ENCODE measurements at regions not wholly inside any gene's neighbourhood (a gene's known extent, or its start where the extent isn't known, plus 50 kb on each side); places are given as distances from the start of the nearest gene placed in this dataset.

DNA sequence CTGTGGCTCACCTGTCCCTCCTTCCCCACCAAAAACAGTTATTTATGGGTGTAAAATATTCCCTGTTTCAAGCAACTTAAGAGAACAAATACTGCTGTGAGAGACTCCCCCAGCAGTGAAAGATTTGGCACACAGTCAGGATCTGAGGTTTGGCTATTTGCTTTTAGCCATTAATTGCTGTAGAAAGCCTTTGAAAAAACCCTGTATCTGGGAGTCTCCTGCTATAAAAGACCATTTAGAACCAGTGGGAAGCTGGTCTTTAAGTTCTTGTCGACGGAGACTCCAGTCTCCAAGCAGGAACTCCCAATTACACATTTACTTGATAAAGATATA is 55.1 kb upstream of the PCSK6 start:
- Histone ChIP-seq H2AFZ (ENCODE audit: low read length) (no peak overlapping the region), H3K79me2 (ENCODE audit: control insufficient read depth, insufficient read depth, low read length) (no peaks in the 10 kb centered on the region), H3K4me3 (replicated peaks in 1 of 4; ENCODE audit: control extremely low read depth in 1 of 4, insufficient read depth in 1 of 4, low read depth in 3 of 4, low read length in 4 of 4) (no peak overlapping the region), H3K4me1 (ENCODE audit: control insufficient read depth, extremely low read depth, insufficient read depth, low read length) (no peaks in the 10 kb centered on the region), H3K9ac (ENCODE audit: insufficient read depth, low read length) (no peak overlapping the region), H3K4me2 (ENCODE audit: extremely low read depth, insufficient read depth, low read length) (no peak overlapping the region), H3K27ac (ENCODE audit: insufficient read depth, low read length) (no peak overlapping the region), H4K20me1 (ENCODE audit: control insufficient read depth, extremely low read depth, insufficient read depth, low read length) (no peaks in the 10 kb centered on the region), H3K9me3 (ENCODE audit: control insufficient read depth, insufficient read depth, low read depth, low read length) (no peaks in the 10 kb centered on the region), H3K27me3 (ENCODE audit: control insufficient read depth, insufficient read depth, low read length) (no peaks in the 10 kb centered on the region), H3K36me3 (ENCODE audit: control insufficient read depth, insufficient read depth, low read length) (no peaks in the 10 kb centered on the region)
- DNase-seq (ENCODE audit: low read depth in 2 of 2), result no peak
- TF ChIP-seq, protein P1, sequence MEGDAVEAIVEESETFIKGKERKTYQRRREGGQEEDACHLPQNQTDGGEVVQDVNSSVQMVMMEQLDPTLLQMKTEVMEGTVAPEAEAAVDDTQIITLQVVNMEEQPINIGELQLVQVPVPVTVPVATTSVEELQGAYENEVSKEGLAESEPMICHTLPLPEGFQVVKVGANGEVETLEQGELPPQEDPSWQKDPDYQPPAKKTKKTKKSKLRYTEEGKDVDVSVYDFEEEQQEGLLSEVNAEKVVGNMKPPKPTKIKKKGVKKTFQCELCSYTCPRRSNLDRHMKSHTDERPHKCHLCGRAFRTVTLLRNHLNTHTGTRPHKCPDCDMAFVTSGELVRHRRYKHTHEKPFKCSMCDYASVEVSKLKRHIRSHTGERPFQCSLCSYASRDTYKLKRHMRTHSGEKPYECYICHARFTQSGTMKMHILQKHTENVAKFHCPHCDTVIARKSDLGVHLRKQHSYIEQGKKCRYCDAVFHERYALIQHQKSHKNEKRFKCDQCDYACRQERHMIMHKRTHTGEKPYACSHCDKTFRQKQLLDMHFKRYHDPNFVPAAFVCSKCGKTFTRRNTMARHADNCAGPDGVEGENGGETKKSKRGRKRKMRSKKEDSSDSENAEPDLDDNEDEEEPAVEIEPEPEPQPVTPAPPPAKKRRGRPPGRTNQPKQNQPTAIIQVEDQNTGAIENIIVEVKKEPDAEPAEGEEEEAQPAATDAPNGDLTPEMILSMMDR (conservative IDR thresholded peaks at IDR 0.05 in 1 of 2, IDR thresholded peaks at IDR 0.05 in 1 of 2; ENCODE audit: low read depth in 1 of 2, low read length in 2 of 2), result no peak
- no peak for TF ChIP-seq EZH2 (IDR thresholded peaks at IDR 0.05; ENCODE audit: low read length, missing control alignments)

DNA sequence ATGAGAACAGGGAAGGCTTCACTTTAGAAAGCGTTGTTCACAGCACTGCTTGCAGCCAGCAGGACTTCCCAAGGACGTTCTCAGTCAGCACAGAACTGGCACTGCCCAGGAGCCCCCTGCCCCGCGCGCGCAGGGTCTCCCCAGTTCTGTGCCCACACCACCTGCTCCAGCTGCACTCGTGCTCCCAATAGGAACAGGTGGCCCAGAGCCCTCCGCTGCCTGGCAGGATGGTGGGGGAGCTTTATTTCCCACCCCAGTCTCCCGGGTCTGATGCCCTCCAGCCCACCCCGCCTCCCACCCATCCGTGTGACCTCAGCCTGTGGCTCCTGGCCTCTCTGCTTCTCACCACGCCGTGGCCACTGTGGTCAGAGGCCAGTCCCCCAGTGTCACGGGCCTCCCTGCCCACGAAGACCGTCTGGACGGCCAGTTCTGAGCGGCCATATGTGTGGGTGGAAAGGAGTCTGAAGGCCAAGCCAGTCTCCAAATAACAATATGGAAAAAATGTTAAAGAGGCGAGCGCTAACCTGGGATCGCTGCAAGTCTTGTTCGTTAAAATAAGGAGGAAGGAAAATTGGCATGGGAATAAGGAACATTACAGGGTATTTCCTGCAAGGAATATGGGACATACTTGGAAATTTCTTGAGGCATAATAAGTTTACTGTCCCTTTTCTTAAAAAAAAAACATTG is 54.6 kb upstream of the PCSK6 start:
- Histone ChIP-seq H3K27me3 (ENCODE audit: control insufficient read depth, insufficient read depth, low read length) (no peaks in the 10 kb centered on the region), H3K4me2 (ENCODE audit: extremely low read depth, insufficient read depth, low read length) (no peak overlapping the region), H3K36me3 (ENCODE audit: control insufficient read depth, insufficient read depth, low read length) (no peaks in the 10 kb centered on the region), H3K9me3 (ENCODE audit: control insufficient read depth, insufficient read depth, low read depth, low read length) (no peaks in the 10 kb centered on the region), H3K79me2 (ENCODE audit: control insufficient read depth, insufficient read depth, low read length) (no peaks in the 10 kb centered on the region), H4K20me1 (ENCODE audit: control insufficient read depth, extremely low read depth, insufficient read depth, low read length) (no peaks in the 10 kb centered on the region), H3K9ac (ENCODE audit: insufficient read depth, low read length) (no peak overlapping the region), H3K27ac (ENCODE audit: insufficient read depth, low read length) (no peak overlapping the region), H3K4me3 (replicated peaks in 1 of 4; ENCODE audit: control extremely low read depth in 1 of 4, insufficient read depth in 1 of 4, low read depth in 3 of 4, low read length in 4 of 4) (no peak overlapping the region), H3K4me1 (ENCODE audit: control insufficient read depth, extremely low read depth, insufficient read depth, low read length) (no peaks in the 10 kb centered on the region), H2AFZ (ENCODE audit: low read length) (no peak overlapping the region)
- no peak for TF ChIP-seq EZH2 (IDR thresholded peaks at IDR 0.05; ENCODE audit: low read length, missing control alignments)
- TF ChIP-seq, protein P1 (conservative IDR thresholded peaks at IDR 0.05 in 1 of 2, IDR thresholded peaks at IDR 0.05 in 1 of 2; ENCODE audit: low read depth in 1 of 2, low read length in 2 of 2), result no peak
- no peak for DNase-seq (ENCODE audit: low read depth in 2 of 2)

DNA sequence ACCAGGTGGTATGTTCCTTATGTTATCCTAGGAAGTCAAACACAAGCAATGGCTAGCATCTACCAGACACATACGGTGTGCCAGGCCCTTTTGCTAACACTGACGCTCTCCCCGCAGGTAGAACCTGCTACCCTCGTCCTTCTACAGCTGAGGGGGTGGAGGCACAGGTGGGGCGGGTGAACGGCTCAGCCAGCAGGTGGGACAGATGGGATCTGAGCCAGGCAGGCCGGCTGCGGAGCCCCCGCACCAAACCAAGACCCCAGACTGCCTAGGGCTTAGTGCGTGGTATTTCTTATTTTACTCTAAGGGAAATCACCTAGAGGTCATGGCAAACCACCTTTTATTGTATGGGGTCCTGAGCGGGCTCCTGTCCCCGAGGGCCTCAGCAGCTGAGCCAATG is 53.9 kb upstream of the PCSK6 start:
- Histone ChIP-seq H2AFZ (ENCODE audit: low read length) (no peak overlapping the region), H3K9ac (ENCODE audit: insufficient read depth, low read length) (no peak overlapping the region), H3K79me2 (ENCODE audit: control insufficient read depth, insufficient read depth, low read length) (no peaks in the 10 kb centered on the region), H3K9me3 (ENCODE audit: control insufficient read depth, insufficient read depth, low read depth, low read length) (no peaks in the 10 kb centered on the region), H3K36me3 (ENCODE audit: control insufficient read depth, insufficient read depth, low read length) (no peaks in the 10 kb centered on the region), H3K4me1 (ENCODE audit: control insufficient read depth, extremely low read depth, insufficient read depth, low read length) (no peaks in the 10 kb centered on the region), H3K27ac (ENCODE audit: insufficient read depth, low read length) (no peak overlapping the region), H4K20me1 (ENCODE audit: control insufficient read depth, extremely low read depth, insufficient read depth, low read length) (no peaks in the 10 kb centered on the region), H3K4me2 (ENCODE audit: extremely low read depth, insufficient read depth, low read length) (no peak overlapping the region), H3K4me3 (replicated peaks in 1 of 4; ENCODE audit: control extremely low read depth in 1 of 4, insufficient read depth in 1 of 4, low read depth in 3 of 4, low read length in 4 of 4) (no peak overlapping the region), H3K27me3 (ENCODE audit: control insufficient read depth, insufficient read depth, low read length) (no peaks in the 10 kb centered on the region)
- no peak for DNase-seq (ENCODE audit: low read depth in 2 of 2)
- TF ChIP-seq, protein P1 (conservative IDR thresholded peaks at IDR 0.05 in 1 of 2, IDR thresholded peaks at IDR 0.05 in 1 of 2; ENCODE audit: low read depth in 1 of 2, low read length in 2 of 2), result no peak
- TF ChIP-seq EZH2 (IDR thresholded peaks at IDR 0.05; ENCODE audit: low read length, missing control alignments), result no peak
